ENCODE measurements at regions not wholly inside any gene's neighbourhood (a gene's known extent, or its start where the extent isn't known, plus 50 kb on each side); places are given as distances from the start of the nearest gene placed in this dataset.

GRCh38 chr15:93940226-93940625 lies 291.1 kb upstream of the MCTP2 start:
- TF ChIP-seq, protein P1, sequence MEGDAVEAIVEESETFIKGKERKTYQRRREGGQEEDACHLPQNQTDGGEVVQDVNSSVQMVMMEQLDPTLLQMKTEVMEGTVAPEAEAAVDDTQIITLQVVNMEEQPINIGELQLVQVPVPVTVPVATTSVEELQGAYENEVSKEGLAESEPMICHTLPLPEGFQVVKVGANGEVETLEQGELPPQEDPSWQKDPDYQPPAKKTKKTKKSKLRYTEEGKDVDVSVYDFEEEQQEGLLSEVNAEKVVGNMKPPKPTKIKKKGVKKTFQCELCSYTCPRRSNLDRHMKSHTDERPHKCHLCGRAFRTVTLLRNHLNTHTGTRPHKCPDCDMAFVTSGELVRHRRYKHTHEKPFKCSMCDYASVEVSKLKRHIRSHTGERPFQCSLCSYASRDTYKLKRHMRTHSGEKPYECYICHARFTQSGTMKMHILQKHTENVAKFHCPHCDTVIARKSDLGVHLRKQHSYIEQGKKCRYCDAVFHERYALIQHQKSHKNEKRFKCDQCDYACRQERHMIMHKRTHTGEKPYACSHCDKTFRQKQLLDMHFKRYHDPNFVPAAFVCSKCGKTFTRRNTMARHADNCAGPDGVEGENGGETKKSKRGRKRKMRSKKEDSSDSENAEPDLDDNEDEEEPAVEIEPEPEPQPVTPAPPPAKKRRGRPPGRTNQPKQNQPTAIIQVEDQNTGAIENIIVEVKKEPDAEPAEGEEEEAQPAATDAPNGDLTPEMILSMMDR (IDR thresholded peaks at IDR 0.05), result no peak
- TF ChIP-seq POLR2A (IDR thresholded peaks at IDR 0.05), result no peak

Data from uterus (tissue), 2 donors.